ENCODE measurements at regions not wholly inside any gene's neighbourhood (a gene's known extent, or its start where the extent isn't known, plus 50 kb on each side); places are given as distances from the start of the nearest gene placed in this dataset.

- Histone ChIP-seq H3K4me1 (no peaks in the 10 kb centered on the region), H3K36me3 (ENCODE audit: low read depth, missing control alignments) (no peaks in the 10 kb centered on the region), H3K27ac (no peak overlapping the region), H3K4me3 (no peak overlapping the region), H3K27me3 (no peaks in the 10 kb centered on the region), H3K9me3 (no peaks in the 10 kb centered on the region)
- no peak for DNase-seq
- TF ChIP-seq POLR2A (IDR thresholded peaks at IDR 0.05) = no peak
- TF ChIP-seq CTCF (IDR thresholded peaks at IDR 0.05) = no peak
- intact Hi-C loops (cut with DNase I; ENCODE audit: low total_unique reads) = no loop called here
Measured at GRCh38 chr13:69579351-69579750, 528.3 kb upstream of the ATXN8OS start.

- DNase-seq = no peak
- Histone ChIP-seq H3K27me3 (no peaks in the 10 kb centered on the region), H3K36me3 (ENCODE audit: low read depth, missing control alignments) (no peaks in the 10 kb centered on the region), H3K4me1 (no peaks in the 10 kb centered on the region), H3K4me3 (no peak overlapping the region), H3K27ac (no peak overlapping the region), H3K9me3 (no peaks in the 10 kb centered on the region)
- TF ChIP-seq POLR2A (IDR thresholded peaks at IDR 0.05) = no peak
- intact Hi-C loops (cut with DNase I; ENCODE audit: low total_unique reads) = no loop called here
- 85 to 95% methylated on average over 1 of the region's 1 CpG for WGBS, 2 donors
Measured at GRCh38 chr13:69571606-69572323, 535.9 kb upstream of the ATXN8OS start.

GRCh38 chr13:69567514-69567913 is 540.1 kb upstream of the ATXN8OS start:
- Histone ChIP-seq H3K4me3 (no peak overlapping the region), H3K9me3 (no peaks in the 10 kb centered on the region), H3K36me3 (ENCODE audit: low read depth, missing control alignments) (no peaks in the 10 kb centered on the region), H3K27me3 (no peaks in the 10 kb centered on the region), H3K27ac (no peak overlapping the region), H3K4me1 (no peaks in the 10 kb centered on the region)
- intact Hi-C loops (cut with DNase I; ENCODE audit: low total_unique reads) = no loop called here
- DNase-seq = no peak
- TF ChIP-seq CTCF (IDR thresholded peaks at IDR 0.05) (no peak), POLR2A (IDR thresholded peaks at IDR 0.05) (no peak)
- 89 to 93% methylated on average over 2 of the region's 2 CpGs for WGBS, 2 donors

- Histone ChIP-seq H3K4me1 (no peaks in the 10 kb centered on the region), H3K36me3 (ENCODE audit: low read depth, missing control alignments) (no peaks in the 10 kb centered on the region), H3K27ac (no peak overlapping the region), H3K9me3 (no peaks in the 10 kb centered on the region), H3K27me3 (no peaks in the 10 kb centered on the region), H3K4me3 (no peak overlapping the region)
- DNase-seq = no peak
- TF ChIP-seq POLR2A (IDR thresholded peaks at IDR 0.05) (no peak), CTCF (IDR thresholded peaks at IDR 0.05) (no peak)
- intact Hi-C loops (cut with DNase I; ENCODE audit: low total_unique reads) = no loop called here
- 78 to 82% methylated on average over 6 of the region's 6 CpGs for WGBS, 2 donors
Measured at GRCh38 chr13:69566104-69566716, 541.4 kb upstream of the ATXN8OS start.

GRCh38 chr13:69565334-69565733 is 542.3 kb upstream of the ATXN8OS start:
- no peak overlapping the region for H3K4me3 ChIP-seq
- intact Hi-C loops (cut with DNase I; ENCODE audit: low total_unique reads) = no loop called here
- no peak for TF ChIP-seq POLR2A (IDR thresholded peaks at IDR 0.05)
- TF ChIP-seq CTCF (IDR thresholded peaks at IDR 0.05) = no peak
- DNase-seq = peak; percentile 21
- no peaks in the 10 kb centered on the region for H3K9me3 ChIP-seq
- H3K4me1 ChIP-seq = no peaks in the 10 kb centered on the region
- no peak overlapping the region for H3K27ac ChIP-seq
- 38 to 53% methylated on average over 4 of the region's 4 CpGs for WGBS, 2 donors
- no peaks in the 10 kb centered on the region for H3K36me3 ChIP-seq (ENCODE audit: low read depth, missing control alignments)
- H3K27me3 ChIP-seq = no peaks in the 10 kb centered on the region
